Astrocyte (in vitro differentiated cells and primary cell): ENCODE measurements at regions not wholly inside any gene's neighbourhood (a gene's known extent, or its start where the extent isn't known, plus 50 kb on each side); places are given as distances from the start of the nearest gene placed in this dataset.

Experiments used
- CTCF ChIP-seq: IDR thresholded peaks from 2 replicates; pipeline ENCODE4 v1.5.1; 2011; ENCODE audit warnings: low read depth, mild to moderate bottlenecking, inconsistent platforms, low read length, moderate library complexity; ENCODE audit not compliant: insufficient read depth
- EZH2 ChIP-seq: IDR thresholded peaks from 2 replicates; pipeline ENCODE4 v1.6.1; 2012; ENCODE audit warnings: mild to moderate bottlenecking, low read length, inconsistent platforms; ENCODE audit not compliant: insufficient read depth

GRCh38 chr1:102097451-102097850 lies 100.7 kb upstream of the OLFM3 start:
- TF ChIP-seq CTCF: no peak
- no peak for TF ChIP-seq EZH2
